OCI-LY1 (cell line): ENCODE measurements at regions not wholly inside any gene's neighbourhood (a gene's known extent, or its start where the extent isn't known, plus 50 kb on each side); places are given as distances from the start of the nearest gene placed in this dataset.

Source experiments
- CTCF ChIP-seq: fragments of 200-600 bp; sonication (generic), shearing (Covaris generic); IDR thresholded peaks from 2 replicates; pipeline ENCODE4 v1.5.1; 2017; ENCODE audit warnings: mild to moderate bottlenecking, antibody characterized with exemption, low read length, moderate library complexity, mixed read lengths
- EZH2 ChIP-seq: fragments of 200-600 bp; sonication (generic), shearing (Covaris generic); IDR thresholded peaks from 2 replicates; pipeline ENCODE4 v1.8.0; 2017; ENCODE audit warnings: borderline replicate concordance, mixed run types, mild to moderate bottlenecking, antibody characterized with exemption, low read length, moderate library complexity, mixed read lengths

- no peak for TF ChIP-seq CTCF
- no peak for TF ChIP-seq EZH2
Measured at GRCh38 chr3:125683067-125683829, 88.0 kb upstream of the OSBPL11 start.
